Neural cell (in vitro differentiated cells): ENCODE measurements at regions not wholly inside any gene's neighbourhood (a gene's known extent, or its start where the extent isn't known, plus 50 kb on each side); places are given as distances from the start of the nearest gene placed in this dataset.

Source experiments
- H2AFZ ChIP-seq: fragments of 200-600, 300-800 bp; sonication (generic), shearing (Covaris generic); 2 replicates; pipeline ENCODE4 v1.6.0; 2014; ENCODE audit warnings: low read depth, mild to moderate bottlenecking, antibody characterized with exemption, low read length, moderate library complexity
- H3F3A ChIP-seq: fragments of 200-600 bp; shearing (Covaris generic); 2 replicates; pipeline ENCODE4 v1.6.1; 2016; ENCODE audit warnings: mild to moderate bottlenecking, moderate library complexity, mixed read lengths, antibody characterized with exemption, low read length; ENCODE audit not compliant: insufficient read depth, poor library complexity, severe bottlenecking
- H3K27ac ChIP-seq: fragments of 200-600, 300-800 bp; sonication (generic), shearing (Covaris generic); 2 replicates; pipeline ENCODE4 v1.5.1; 2014; ENCODE audit warnings: mild to moderate bottlenecking, low read length, moderate library complexity
- H3K27me3 ChIP-seq: fragments of 300-800, 200-600 bp; sonication (generic), shearing (Covaris generic); 2 replicates; pipeline ENCODE4 v1.6.0; 2014; ENCODE audit warnings: mild to moderate bottlenecking, low read depth, low read length, moderate library complexity; ENCODE audit not compliant: insufficient read depth
- H3K36me3 ChIP-seq: fragments of 300-800, 200-600 bp; sonication (generic), shearing (Covaris generic); 2 replicates; pipeline ENCODE4 v1.5.1; 2014; ENCODE audit warnings: mild to moderate bottlenecking, antibody characterized with exemption, low read length, moderate library complexity; ENCODE audit not compliant: insufficient read depth
- H3K4me2 ChIP-seq: fragments of 300-800, 200-600 bp; sonication (generic), shearing (Covaris generic); 2 replicates; pipeline ENCODE4 v1.6.0; 2014; ENCODE audit warnings: mild to moderate bottlenecking, low read length
- H3K4me3 ChIP-seq: fragments of 300-800, 200-600 bp; sonication (generic), shearing (Covaris generic); 2 replicates; pipeline ENCODE4 v1.5.1; 2014; ENCODE audit warnings: mild to moderate bottlenecking, low read length, moderate library complexity
- H3K79me2 ChIP-seq: fragments of 200-600 bp; shearing (Covaris generic); replicated peaks from 2 replicates; pipeline ENCODE4 v1.6.0; 2014; ENCODE audit warnings: mild to moderate bottlenecking, low read length, moderate library complexity; ENCODE audit not compliant: insufficient read depth
- H3K9ac ChIP-seq: fragments of 300-800, 200-600 bp; sonication (generic), shearing (Covaris generic); 2 replicates; pipeline ENCODE4 v1.6.1; 2016; ENCODE audit warnings: mild to moderate bottlenecking, low read length, mixed read lengths
- H3K9me2 ChIP-seq: fragments of 200-600 bp; shearing (Covaris generic); 2 replicates; pipeline ENCODE4 v1.6.1; 2016; ENCODE audit warnings: mild to moderate bottlenecking, low read length, mixed read lengths; ENCODE audit not compliant: insufficient read depth
- H3K9me3 ChIP-seq: fragments of 200-600, 300-800 bp; sonication (generic), shearing (Covaris generic); 2 replicates; pipeline ENCODE4 v1.6.1; 2016; ENCODE audit warnings: mild to moderate bottlenecking, mixed run types, low read length, moderate library complexity, mixed read lengths
- H4K20me1 ChIP-seq: fragments of 200-600 bp; shearing (Covaris generic); 2 replicates; pipeline ENCODE4 v1.6.1; 2016; ENCODE audit warnings: mild to moderate bottlenecking, mixed run types; ENCODE audit not compliant: insufficient read depth
- CTCF ChIP-seq: fragments of 450-650 bp; IDR thresholded peaks from 2 replicates; pipeline ENCODE4 v1.5.1; 2014; ENCODE audit warnings: antibody characterized with exemption, mild to moderate bottlenecking, moderate library complexity; ENCODE audit not compliant: poor library complexity, severe bottlenecking
- EP300 ChIP-seq: fragments of 450-650 bp; conservative IDR thresholded peaks from 2 replicates; pipeline ENCODE4 v1.6.1; 2014; ENCODE audit warnings: antibody characterized with exemption, mild to moderate bottlenecking, moderate library complexity; ENCODE audit not compliant: poor library complexity, severe bottlenecking
- EZH2 ChIP-seq: fragments of 200-600, 300-800 bp; shearing (Covaris generic), sonication (generic); IDR thresholded peaks from 2 replicates; pipeline ENCODE4 v1.6.1; 2014; ENCODE audit warnings: antibody characterized with exemption, low read length, borderline replicate concordance, mild to moderate bottlenecking; ENCODE audit not compliant: insufficient read depth, poor library complexity, severe bottlenecking
- MXI1 ChIP-seq: fragments of 450-650 bp; conservative IDR thresholded peaks from 2 replicates; pipeline ENCODE4 v1.6.1; 2014; ENCODE audit warnings: antibody characterized with exemption, mild to moderate bottlenecking; ENCODE audit not compliant: poor library complexity, severe bottlenecking
- POLR2AphosphoS5 ChIP-seq: IDR thresholded peaks from 2 replicates; pipeline ENCODE4 v1.6.1; 2012
- RAD21 ChIP-seq: fragments of 450-650 bp; conservative IDR thresholded peaks from 2 replicates; pipeline ENCODE4 v1.6.1; 2014; ENCODE audit warnings: antibody characterized with exemption, mild to moderate bottlenecking, moderate library complexity
- SMC3 ChIP-seq: fragments of 450-650 bp; conservative IDR thresholded peaks from 2 replicates; pipeline ENCODE4 v1.6.1; 2014; ENCODE audit warnings: antibody characterized with exemption, mild to moderate bottlenecking, moderate library complexity; ENCODE audit not compliant: poor library complexity
- TAF1 ChIP-seq: IDR thresholded peaks from 2 replicates; pipeline ENCODE4 v1.6.1; 2012; ENCODE audit warnings: low read depth
- TF ChIP-seq, protein P1 (sequence below): IDR thresholded peaks from 2 replicates; pipeline ENCODE4 v1.6.1; 2012; ENCODE audit warnings: borderline replicate concordance

GRCh38 chr13:103716718-103717117 lies 650.5 kb upstream of the SLC10A2 start:
- Histone ChIP-seq H3K79me2 (no peaks in the 10 kb centered on the region), H4K20me1 (no peaks in the 10 kb centered on the region), H3K27ac (no peak overlapping the region), H3K9ac (no peak overlapping the region), H3K27me3 (no peaks in the 10 kb centered on the region), H3K36me3 (no peaks in the 10 kb centered on the region), H3K9me3 (no peaks in the 10 kb centered on the region), H3K4me2 (peak overlapping the region; percentile 16), H2AFZ (no peak overlapping the region), H3K9me2 (no peaks in the 10 kb centered on the region), H3F3A (no peaks in the 10 kb centered on the region), H3K4me3 (no peak overlapping the region)
- TF ChIP-seq SMC3: no peak
- TF ChIP-seq, protein P1, sequence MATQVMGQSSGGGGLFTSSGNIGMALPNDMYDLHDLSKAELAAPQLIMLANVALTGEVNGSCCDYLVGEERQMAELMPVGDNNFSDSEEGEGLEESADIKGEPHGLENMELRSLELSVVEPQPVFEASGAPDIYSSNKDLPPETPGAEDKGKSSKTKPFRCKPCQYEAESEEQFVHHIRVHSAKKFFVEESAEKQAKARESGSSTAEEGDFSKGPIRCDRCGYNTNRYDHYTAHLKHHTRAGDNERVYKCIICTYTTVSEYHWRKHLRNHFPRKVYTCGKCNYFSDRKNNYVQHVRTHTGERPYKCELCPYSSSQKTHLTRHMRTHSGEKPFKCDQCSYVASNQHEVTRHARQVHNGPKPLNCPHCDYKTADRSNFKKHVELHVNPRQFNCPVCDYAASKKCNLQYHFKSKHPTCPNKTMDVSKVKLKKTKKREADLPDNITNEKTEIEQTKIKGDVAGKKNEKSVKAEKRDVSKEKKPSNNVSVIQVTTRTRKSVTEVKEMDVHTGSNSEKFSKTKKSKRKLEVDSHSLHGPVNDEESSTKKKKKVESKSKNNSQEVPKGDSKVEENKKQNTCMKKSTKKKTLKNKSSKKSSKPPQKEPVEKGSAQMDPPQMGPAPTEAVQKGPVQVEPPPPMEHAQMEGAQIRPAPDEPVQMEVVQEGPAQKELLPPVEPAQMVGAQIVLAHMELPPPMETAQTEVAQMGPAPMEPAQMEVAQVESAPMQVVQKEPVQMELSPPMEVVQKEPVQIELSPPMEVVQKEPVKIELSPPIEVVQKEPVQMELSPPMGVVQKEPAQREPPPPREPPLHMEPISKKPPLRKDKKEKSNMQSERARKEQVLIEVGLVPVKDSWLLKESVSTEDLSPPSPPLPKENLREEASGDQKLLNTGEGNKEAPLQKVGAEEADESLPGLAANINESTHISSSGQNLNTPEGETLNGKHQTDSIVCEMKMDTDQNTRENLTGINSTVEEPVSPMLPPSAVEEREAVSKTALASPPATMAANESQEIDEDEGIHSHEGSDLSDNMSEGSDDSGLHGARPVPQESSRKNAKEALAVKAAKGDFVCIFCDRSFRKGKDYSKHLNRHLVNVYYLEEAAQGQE: no peak
- no peak for TF ChIP-seq CTCF
- TF ChIP-seq TAF1: no peak
- TF ChIP-seq EP300: no peak
- TF ChIP-seq EZH2: no peak
- TF ChIP-seq RAD21: no peak
- no peak for TF ChIP-seq POLR2AphosphoS5
- TF ChIP-seq MXI1: no peak

DNA sequence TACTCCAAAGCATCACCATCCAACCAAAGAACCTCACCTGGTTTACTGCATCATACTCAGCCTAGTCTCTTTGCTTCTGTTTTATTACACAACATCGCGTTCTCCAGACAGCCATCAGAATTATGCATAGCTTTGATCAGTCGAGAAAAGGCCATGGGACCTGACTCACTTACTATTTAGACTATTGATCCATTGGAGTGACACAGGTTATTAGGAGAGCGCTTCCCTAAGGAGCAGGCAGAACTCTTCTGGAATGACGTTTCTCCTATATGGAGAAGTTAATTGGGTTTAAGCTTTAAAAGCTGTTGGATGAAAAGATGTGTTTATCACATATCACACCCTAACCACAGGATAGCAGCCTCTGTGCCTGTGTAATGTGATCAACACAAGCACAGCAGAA lies 649.1 kb upstream of the SLC10A2 start:
- Histone ChIP-seq H3K36me3 (no peaks in the 10 kb centered on the region), H3K9me3 (no peaks in the 10 kb centered on the region), H3K27ac (no peak overlapping the region), H3K9me2 (no peaks in the 10 kb centered on the region), H2AFZ (no peak overlapping the region), H3K79me2 (no peaks in the 10 kb centered on the region), H4K20me1 (no peaks in the 10 kb centered on the region), H3K27me3 (no peaks in the 10 kb centered on the region), H3K4me2 (no peak overlapping the region), H3F3A (no peaks in the 10 kb centered on the region), H3K9ac (no peak overlapping the region), H3K4me3 (no peak overlapping the region)
- TF ChIP-seq EP300: no peak
- TF ChIP-seq, protein P1: peak; percentile 82
